Prostate gland (tissue), 2 donors: ENCODE measurements at regions not wholly inside any gene's neighbourhood (a gene's known extent, or its start where the extent isn't known, plus 50 kb on each side); places are given as distances from the start of the nearest gene placed in this dataset.

Source experiments
- CTCF ChIP-seq, 4 experiments: fragments of 200-600 bp in 2 of 4; fragments of 450-650 bp in 2 of 4; sonication (generic) in 2 of 4; IDR thresholded peaks; 1 replicate in 3 of 4; 2 replicates in 1 of 4; pipeline ENCODE4 v1.5.1; 2016 to 2019; ENCODE audit warnings: antibody characterized with exemption in 4 of 4, mild to moderate bottlenecking in 2 of 4, moderate library complexity in 2 of 4
- POLR2A ChIP-seq: fragments of 450-650 bp; IDR thresholded peaks from one replicate; pipeline ENCODE4 v1.6.1; 2016; ENCODE audit warnings: antibody characterized with exemption, mild to moderate bottlenecking
- POLR2AphosphoS5 ChIP-seq: sonication (generic); formaldehyde crosslinking; IDR thresholded peaks from one replicate; pipeline ENCODE4 v1.6.1; 2017; ENCODE audit warnings: antibody characterized with exemption

GRCh38 chr2:241986836-241987641 lies 117.5 kb downstream of the RTP5 start:
- no peak for TF ChIP-seq CTCF (IDR thresholded peaks at IDR 0.05)
- TF ChIP-seq POLR2A, result no peak
- no peak for TF ChIP-seq POLR2AphosphoS5
